ENCODE measurements at regions not wholly inside any gene's neighbourhood (a gene's known extent, or its start where the extent isn't known, plus 50 kb on each side); places are given as distances from the start of the nearest gene placed in this dataset.
"Not testable (repeated sequence)": the region's sequence is repeated elsewhere in the genome, so short reads cannot be mapped to it uniquely, and the experiment has no call there.

GRCh38 chr13:19344585-19345120 lies 163.0 kb upstream of the TUBA3C start:
- TF ChIP-seq RAD21 (IDR thresholded peaks at IDR 0.05; ENCODE audit: low read length); TAF1 (IDR thresholded peaks at IDR 0.05; ENCODE audit: borderline replicate concordance, low read depth, low read length); TCF12 (IDR thresholded peaks at IDR 0.05); FOXJ3 (CRISPR knock-in tag; IDR thresholded peaks at IDR 0.05); EP300 (IDR thresholded peaks at IDR 0.05; ENCODE audit: borderline replicate concordance in 1 of 2, low read depth in 1 of 2, low read length in 1 of 2); MXI1 (IDR thresholded peaks at IDR 0.05; ENCODE audit: low read depth, low read length): not testable (repeated sequence)
- TF ChIP-seq, protein P1, sequence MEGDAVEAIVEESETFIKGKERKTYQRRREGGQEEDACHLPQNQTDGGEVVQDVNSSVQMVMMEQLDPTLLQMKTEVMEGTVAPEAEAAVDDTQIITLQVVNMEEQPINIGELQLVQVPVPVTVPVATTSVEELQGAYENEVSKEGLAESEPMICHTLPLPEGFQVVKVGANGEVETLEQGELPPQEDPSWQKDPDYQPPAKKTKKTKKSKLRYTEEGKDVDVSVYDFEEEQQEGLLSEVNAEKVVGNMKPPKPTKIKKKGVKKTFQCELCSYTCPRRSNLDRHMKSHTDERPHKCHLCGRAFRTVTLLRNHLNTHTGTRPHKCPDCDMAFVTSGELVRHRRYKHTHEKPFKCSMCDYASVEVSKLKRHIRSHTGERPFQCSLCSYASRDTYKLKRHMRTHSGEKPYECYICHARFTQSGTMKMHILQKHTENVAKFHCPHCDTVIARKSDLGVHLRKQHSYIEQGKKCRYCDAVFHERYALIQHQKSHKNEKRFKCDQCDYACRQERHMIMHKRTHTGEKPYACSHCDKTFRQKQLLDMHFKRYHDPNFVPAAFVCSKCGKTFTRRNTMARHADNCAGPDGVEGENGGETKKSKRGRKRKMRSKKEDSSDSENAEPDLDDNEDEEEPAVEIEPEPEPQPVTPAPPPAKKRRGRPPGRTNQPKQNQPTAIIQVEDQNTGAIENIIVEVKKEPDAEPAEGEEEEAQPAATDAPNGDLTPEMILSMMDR (IDR thresholded peaks at IDR 0.05) = not testable (repeated sequence)

All from SK-N-SH (cell line).